ENCODE measurements at regions not wholly inside any gene's neighbourhood (a gene's known extent, or its start where the extent isn't known, plus 50 kb on each side); places are given as distances from the start of the nearest gene placed in this dataset.

- H3K4me3 ChIP-seq (ENCODE audit: low read depth, low read length), result no peak overlapping the region
- DNase-seq (ENCODE audit: low read depth), result no peak
- no peak for TF ChIP-seq CTCF (conservative IDR thresholded peaks at IDR 0.05; ENCODE audit: low read depth, low read length)
Observed at GRCh38 chr15:31226021-31226420, 100.6 kb upstream of the KLF13 start.

GRCh38 chr15:31227235-31227634, 99.4 kb upstream of the KLF13 start:
- H3K4me3 ChIP-seq (ENCODE audit: low read depth, low read length), result no peak overlapping the region
- no peak for TF ChIP-seq CTCF (conservative IDR thresholded peaks at IDR 0.05; ENCODE audit: low read depth, low read length)
- no peak for DNase-seq (ENCODE audit: low read depth)

- no peak for TF ChIP-seq CTCF (conservative IDR thresholded peaks at IDR 0.05; ENCODE audit: low read depth, low read length)
- no peak for DNase-seq (ENCODE audit: low read depth)
- H3K4me3 ChIP-seq (ENCODE audit: low read depth, low read length), result no peak overlapping the region
Observed at GRCh38 chr15:31228011-31228484, 98.6 kb upstream of the KLF13 start.

- no peak for TF ChIP-seq CTCF (conservative IDR thresholded peaks at IDR 0.05; ENCODE audit: low read depth, low read length)
- no peak overlapping the region for H3K4me3 ChIP-seq (ENCODE audit: low read depth, low read length)
- no peak for DNase-seq (ENCODE audit: low read depth)
Observed at GRCh38 chr15:31228980-31229826, 97.4 kb upstream of the KLF13 start.

GRCh38 chr15:31230630-31231485, 95.8 kb upstream of the KLF13 start:
- TF ChIP-seq CTCF (conservative IDR thresholded peaks at IDR 0.05; ENCODE audit: low read depth, low read length), result no peak
- no peak for DNase-seq (ENCODE audit: low read depth)
- no peak overlapping the region for H3K4me3 ChIP-seq (ENCODE audit: low read depth, low read length)

DNA sequence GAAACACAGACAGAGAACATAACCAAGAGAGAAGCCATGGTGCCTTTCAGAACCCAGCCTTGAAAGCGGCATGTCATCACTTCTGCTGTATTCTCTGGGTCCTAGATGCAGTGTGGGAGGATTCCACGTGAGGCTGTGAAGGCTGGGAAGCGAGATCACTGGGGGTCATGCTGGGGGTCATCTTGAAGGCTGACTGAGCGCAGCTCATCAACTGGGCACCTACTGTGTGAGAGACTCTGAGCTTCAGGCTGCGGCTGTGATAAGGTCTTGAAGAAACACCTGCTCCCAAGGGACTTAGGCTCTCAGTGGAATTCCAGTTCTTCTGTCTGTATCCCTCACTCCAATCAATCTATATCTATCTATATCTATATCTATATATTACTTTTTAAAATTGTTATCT, 91.8 kb upstream of the KLF13 start:
- no peak overlapping the region for H3K4me3 ChIP-seq (ENCODE audit: low read depth, low read length)
- TF ChIP-seq CTCF (conservative IDR thresholded peaks at IDR 0.05; ENCODE audit: low read depth, low read length), result no peak
- no peak for DNase-seq (ENCODE audit: low read depth)

All from choroid plexus epithelial cell (primary cell).